Liver (tissue), 3 donors: ENCODE measurements at regions not wholly inside any gene's neighbourhood (a gene's known extent, or its start where the extent isn't known, plus 50 kb on each side); places are given as distances from the start of the nearest gene placed in this dataset.

Experiments used
- ATF3 ChIP-seq: IDR thresholded peaks from 2 replicates; pipeline ENCODE4 v1.6.1; 2016; ENCODE audit warnings: antibody characterized with exemption
- CTCF ChIP-seq: fragments of 150-350 bp; IDR thresholded peaks from 2 replicates; pipeline ENCODE4 v1.5.1; 2017; ENCODE audit warnings: improper control_type of control experiment, low read depth, low read length; ENCODE audit not compliant: missing input control
- EGR1 ChIP-seq, 2 donors: IDR thresholded peaks; 2 replicates each; pipeline ENCODE4 v1.6.1; 2016 to 2018; ENCODE audit warnings: antibody characterized with exemption in 2 of 2, low read depth in 2 of 2
- FOXA1 ChIP-seq: IDR thresholded peaks from 2 replicates; pipeline ENCODE4 v1.6.1; 2016; ENCODE audit warnings: antibody characterized with exemption
- JUND ChIP-seq, 2 donors: IDR thresholded peaks; 2 replicates each; pipeline ENCODE4 v1.6.1; 2016; ENCODE audit warnings: antibody characterized with exemption in 2 of 2
- MAX ChIP-seq: IDR thresholded peaks from 2 replicates; pipeline ENCODE4 v1.6.1; 2016; ENCODE audit warnings: antibody characterized with exemption
- RAD21 ChIP-seq, 2 donors: IDR thresholded peaks; 2 replicates each; pipeline ENCODE4 v1.6.1; 2016; ENCODE audit warnings: antibody characterized with exemption in 2 of 2, mild to moderate bottlenecking in 2 of 2
- REST ChIP-seq: IDR thresholded peaks from 2 replicates; pipeline ENCODE4 v1.6.1; 2016; ENCODE audit warnings: antibody characterized with exemption, mild to moderate bottlenecking
- SP1 ChIP-seq: IDR thresholded peaks from 2 replicates; pipeline ENCODE4 v1.6.1; 2018; ENCODE audit warnings: antibody characterized with exemption, mild to moderate bottlenecking
- TAF1 ChIP-seq: conservative IDR thresholded peaks from 2 replicates; pipeline ENCODE4 v1.6.1; 2016; ENCODE audit warnings: antibody characterized with exemption, mild to moderate bottlenecking
- YY1 ChIP-seq: IDR thresholded peaks from 2 replicates; pipeline ENCODE4 v1.6.1; 2016; ENCODE audit warnings: antibody characterized with exemption, mild to moderate bottlenecking
- ZBTB33 ChIP-seq: IDR thresholded peaks from 2 replicates; pipeline ENCODE4 v1.6.1; 2016; ENCODE audit warnings: antibody characterized with exemption
- donor health status: healthy.
- donor health status: healthy.

- no peak for TF ChIP-seq CTCF
- no peak for TF ChIP-seq MAX
- no peak for TF ChIP-seq REST
- no peak for TF ChIP-seq YY1
- TF ChIP-seq EGR1 (IDR thresholded peaks at IDR 0.05; ENCODE audit: low read depth in 2 of 2) = no peak
- no peak for TF ChIP-seq TAF1
- TF ChIP-seq JUND (IDR thresholded peaks at IDR 0.05) = no peak
- no peak for TF ChIP-seq SP1
- no peak for TF ChIP-seq ATF3
- no peak for TF ChIP-seq ZBTB33
- no peak for TF ChIP-seq RAD21 (IDR thresholded peaks at IDR 0.05)
- no peak for TF ChIP-seq FOXA1
Measured at GRCh38 chr5:27328480-27328879, 290.1 kb upstream of the CDH9 start.
